A172 (cell line): ENCODE measurements at regions not wholly inside any gene's neighbourhood (a gene's known extent, or its start where the extent isn't known, plus 50 kb on each side); places are given as distances from the start of the nearest gene placed in this dataset.

ENCODE experiments used
- DNase-seq: peaks from one replicate; pipeline ENCODE4 v3.0.0-alpha.2; 2015; ENCODE audit warnings: low spot score

DNA sequence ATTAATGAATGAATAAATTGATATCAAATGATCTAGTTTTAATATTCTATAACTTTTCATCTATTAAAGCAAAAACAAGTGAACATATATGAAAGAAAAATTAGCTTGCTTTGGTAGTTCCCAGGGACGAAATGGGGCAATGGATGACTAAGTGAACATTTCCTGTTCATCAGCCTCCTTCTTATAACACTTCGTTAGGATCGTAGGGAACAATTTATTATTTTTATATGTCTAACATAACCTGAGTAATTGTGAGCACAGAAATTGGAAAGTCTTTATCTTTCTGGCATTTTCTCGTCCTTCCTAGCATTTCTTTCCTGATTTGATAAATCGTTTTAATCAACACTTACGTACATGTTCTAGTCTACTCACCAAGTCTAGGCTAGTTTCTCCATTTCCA, 59.1 kb upstream of the PPP1R3C start:
- no peak for DNase-seq

DNA sequence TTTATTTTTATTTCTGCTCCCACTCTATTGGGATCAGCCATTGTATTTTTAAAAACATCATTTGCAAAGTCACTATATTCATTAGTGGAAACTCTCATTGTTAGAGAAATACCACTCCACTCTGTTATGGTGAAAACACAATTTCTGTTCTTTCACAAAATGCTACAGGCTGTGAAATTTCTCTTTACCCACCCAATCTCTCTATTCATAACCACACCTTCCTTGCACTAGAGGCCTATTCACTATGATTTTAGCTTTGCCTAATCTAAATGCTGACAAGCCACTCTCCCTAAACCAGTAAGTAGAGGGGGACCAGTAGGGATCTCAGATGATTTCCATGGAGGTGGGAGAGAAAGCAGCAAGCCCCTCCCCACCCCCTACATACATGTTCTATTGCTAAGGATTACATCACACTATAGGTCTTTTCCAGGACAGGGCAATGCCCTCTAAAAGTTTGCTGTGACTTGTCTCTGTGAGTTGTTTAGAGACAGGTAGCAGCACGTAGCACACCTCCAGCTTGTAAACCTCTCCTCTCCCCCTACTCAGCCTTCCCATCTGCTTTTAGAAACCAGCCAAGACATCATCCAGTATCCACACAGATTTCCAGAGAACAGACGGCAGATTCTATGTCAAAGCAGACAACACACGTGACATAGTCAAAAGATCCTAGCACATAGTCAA, 58.3 kb upstream of the PPP1R3C start:
- no peak for DNase-seq

DNA sequence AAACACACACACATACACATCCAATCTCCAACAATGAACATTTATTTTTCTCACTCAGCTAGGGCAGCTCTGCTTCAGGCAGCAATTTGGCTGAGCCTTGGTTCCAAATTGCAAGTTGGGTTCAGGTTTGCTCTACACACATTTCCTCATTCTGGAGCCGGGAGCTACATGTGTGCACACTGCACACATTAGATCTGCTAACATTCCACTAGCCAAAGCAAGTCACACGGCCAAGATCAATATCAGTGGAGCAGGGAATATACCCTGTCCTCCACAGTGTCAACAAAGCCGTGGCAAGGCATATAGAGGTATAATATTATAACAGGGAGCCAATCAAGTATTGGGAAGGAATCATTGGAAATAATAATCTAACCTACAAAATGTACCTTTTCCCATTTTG, 57.5 kb upstream of the PPP1R3C start:
- no peak for DNase-seq

DNA sequence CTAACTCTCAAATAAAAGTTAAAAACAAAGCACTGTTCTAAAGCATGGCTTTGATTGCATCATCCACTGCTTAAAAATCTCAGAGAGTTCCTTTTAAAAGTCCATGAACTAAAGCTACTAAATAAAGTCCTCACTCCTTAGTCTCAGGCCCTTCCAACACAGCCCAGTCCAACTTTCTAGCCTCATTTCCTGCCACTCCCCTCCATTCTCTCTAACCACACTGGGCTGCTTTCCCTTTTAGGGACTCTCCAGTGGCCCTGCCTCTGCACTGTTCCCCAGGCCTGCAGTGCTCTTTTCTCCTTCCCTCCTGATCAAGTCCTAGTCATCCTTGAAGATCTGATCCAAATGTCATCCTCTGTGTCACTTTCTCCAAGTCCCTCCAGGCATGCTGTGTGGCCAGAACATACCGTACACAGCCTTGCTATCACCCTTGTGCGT, 56.9 kb upstream of the PPP1R3C start:
- peak; percentile 64 for DNase-seq

DNA sequence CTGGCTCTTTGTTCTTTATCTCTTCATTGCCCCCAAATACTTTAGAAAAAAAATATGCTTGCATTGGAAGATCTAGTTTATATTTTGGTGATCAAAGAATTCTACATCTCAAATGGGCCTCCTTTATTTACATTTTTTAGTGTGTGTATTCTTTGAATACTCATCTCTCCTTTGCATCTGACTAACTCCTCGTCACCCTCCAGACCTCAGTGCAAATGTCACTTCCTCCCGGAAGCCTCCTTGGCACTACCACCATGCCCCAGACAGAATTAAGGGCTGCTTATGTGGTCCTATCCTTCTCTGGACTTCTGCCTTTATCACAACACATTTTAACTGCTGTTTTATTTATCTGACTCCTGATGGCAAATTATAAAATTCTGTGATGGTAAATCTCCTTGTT, 52.0 kb upstream of the PPP1R3C start:
- no peak for DNase-seq

DNA sequence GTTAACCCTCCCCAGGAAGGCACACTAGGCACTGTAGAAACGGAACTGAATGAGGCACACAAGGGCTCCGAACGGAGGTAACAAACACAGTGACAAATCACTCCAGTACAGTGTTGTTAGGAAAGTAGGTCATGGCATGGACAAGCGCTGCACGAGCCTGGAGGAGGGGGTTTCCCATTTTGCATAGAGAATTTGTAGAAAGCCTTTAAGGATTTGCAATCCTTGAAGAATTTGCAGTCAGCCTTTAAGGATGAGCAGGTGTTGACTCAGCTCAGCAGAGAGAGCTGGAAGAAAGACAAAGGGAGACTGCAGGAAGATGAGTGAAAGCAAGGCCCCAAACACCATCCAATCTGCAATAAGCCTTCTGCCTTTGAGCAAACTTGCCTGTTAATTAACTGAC, 51.1 kb upstream of the PPP1R3C start:
- DNase-seq = peak; percentile 81

DNA sequence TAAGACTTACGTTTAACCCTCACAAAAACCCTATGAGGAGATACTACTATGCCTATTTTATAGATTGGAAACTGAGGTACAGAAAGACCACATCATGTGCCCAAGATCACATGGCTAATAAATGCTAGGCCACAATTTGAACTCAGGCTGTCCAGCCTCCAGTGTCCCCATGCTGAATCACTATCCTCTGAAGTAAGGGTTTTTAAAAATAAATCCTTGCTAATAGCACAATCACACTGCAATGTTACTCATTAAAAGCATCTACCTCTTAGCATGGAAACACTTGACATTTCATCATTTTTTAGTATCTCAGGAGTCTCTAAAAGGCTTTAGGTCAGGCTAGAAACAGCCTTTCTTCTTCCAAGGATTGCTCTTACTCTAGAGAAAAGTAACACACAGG, 50.0 kb upstream of the PPP1R3C start:
- DNase-seq = no peak
